GM12878 (cell line): ENCODE measurements at regions not wholly inside any gene's neighbourhood (a gene's known extent, or its start where the extent isn't known, plus 50 kb on each side); places are given as distances from the start of the nearest gene placed in this dataset.

Source experiments
- ATAC-seq: fragments of 200-7000 bp; cut with Tn5 transposase; 3 replicates; pipeline ENCODE4 v1.9.1; 2020; ENCODE audit warnings: mild to moderate bottlenecking, moderate library complexity
- BruUV-seq: library from RNA; stranded (reverse); fragments of 400-500 nt; replicated peaks from 2 replicates; lab custom pipeline; 2021; lab: Mats Ljungman, UMichigan
- CTCF ChIA-PET: fragments of 300-600 bp; sonication (Branson Sonifier 250); formaldehyde crosslinking; extraction: SDS; loops from one replicate; lab custom pipeline; 2021; ENCODE audit warnings: inconsistent platforms; lab: Yijun Ruan, JAX
- POLR2A ChIA-PET: fragments of 350-600 bp; formaldehyde crosslinking; extraction: SDS; loops from one replicate; lab custom pipeline; 2021; ENCODE audit warnings: inconsistent platforms; lab: Charles Lee
- RAD21 ChIA-PET: fragments of 300-600 bp; sonication (Branson Sonifier 250); formaldehyde crosslinking; loops from one replicate; lab custom pipeline; 2023; ENCODE audit warnings: antibody characterized with exemption; ENCODE audit not compliant: unreplicated experiment; lab: Charles Lee
- SMC1A ChIA-PET: fragments of 300-600 bp; sonication (Branson Sonifier 250); formaldehyde crosslinking; loops from one replicate; lab custom pipeline; 2023; ENCODE audit not compliant: unreplicated experiment, uncharacterized antibody; lab: Charles Lee
- DNase-seq: peaks from one replicate; pipeline ENCODE4 v3.0.0-alpha.2; 2011; ENCODE audit warnings: low read depth, low spot score
- FAIRE-seq: peaks from 3 replicates; lab custom pipeline; 2011; peaks lifted over from hg19 to GRCh38; lab: Jason Lieb, UNC
- H2AFZ ChIP-seq: 2 replicates; pipeline ENCODE4 v1.6.0; 2011; ENCODE audit warnings: low read depth, low read length, control low read depth; ENCODE audit not compliant: control insufficient read depth
- H3K27ac ChIP-seq: 2 replicates; pipeline ENCODE4 v1.5.1; 2011; ENCODE audit warnings: control low read depth; ENCODE audit not compliant: control insufficient read depth, insufficient read depth
- H3K27me3 ChIP-seq, 2 experiments: replicated peaks in 1 of 2; 2 replicates each; pipeline versions ENCODE4 v1.6.0 to v1.6.1; 2011; ENCODE audit warnings: low read length in 1 of 2; ENCODE audit not compliant: control insufficient read depth in 2 of 2, insufficient read depth in 2 of 2
- H3K36me3 ChIP-seq, 2 experiments: 2 replicates each; pipeline ENCODE4 v1.5.1; 2011; ENCODE audit warnings: low read length in 1 of 2; ENCODE audit not compliant: control insufficient read depth in 2 of 2, insufficient read depth in 2 of 2
- H3K4me1 ChIP-seq: 2 replicates; pipeline ENCODE4 v1.6.1; 2011; ENCODE audit warnings: mild to moderate bottlenecking, low read length, moderate library complexity, mixed read lengths; ENCODE audit not compliant: control insufficient read depth, insufficient read depth
- H3K4me2 ChIP-seq: 2 replicates; pipeline ENCODE4 v1.6.0; 2011; ENCODE audit warnings: control low read depth; ENCODE audit not compliant: control insufficient read depth, insufficient read depth
- H3K4me3 ChIP-seq: fragments of 200-600 bp; sonication (generic); 2 replicates; pipeline ENCODE4 v1.5.1; 2016
- H3K79me2 ChIP-seq: 2 replicates; pipeline ENCODE4 v1.6.0; 2011; ENCODE audit warnings: low read length; ENCODE audit not compliant: control insufficient read depth, insufficient read depth
- H3K9ac ChIP-seq: 2 replicates; pipeline ENCODE4 v1.8.0; 2011; ENCODE audit warnings: low read length, control low read depth, mixed read lengths; ENCODE audit not compliant: control insufficient read depth, insufficient read depth
- H3K9me3 ChIP-seq: replicated peaks from 3 replicates; pipeline ENCODE4 v1.5.1; 2011; ENCODE audit warnings: mild to moderate bottlenecking, low read length; ENCODE audit not compliant: control insufficient read depth, insufficient read depth
- H4K20me1 ChIP-seq: 2 replicates; pipeline ENCODE4 v1.6.0; 2011; ENCODE audit not compliant: control insufficient read depth, insufficient read depth
- CBX3 ChIP-seq: fragments of 200-600 bp; sonication (generic); IDR thresholded peaks from 2 replicates; pipeline ENCODE4 v1.6.1; 2016; ENCODE audit warnings: low read depth, borderline replicate concordance
- JUND ChIP-seq: IDR thresholded peaks from 2 replicates; pipeline ENCODE4 v1.6.1; 2012; ENCODE audit warnings: low read depth, mild to moderate bottlenecking, low read length, improper control_type of control experiment, moderate library complexity
- KAT2A ChIP-seq: conservative IDR thresholded peaks from 2 replicates; pipeline ENCODE4 v1.6.1; 2011; ENCODE audit warnings: low read depth, low read length; ENCODE audit not compliant: control insufficient read depth
- MEF2A ChIP-seq: IDR thresholded peaks from 2 replicates; pipeline ENCODE4 v1.6.1; 2011; ENCODE audit warnings: low read depth, mild to moderate bottlenecking, low read length, moderate library complexity; ENCODE audit not compliant: insufficient read depth
- SRF ChIP-seq, 2 experiments: IDR thresholded peaks; 2 replicates each; pipeline ENCODE4 v1.6.1; 2011; ENCODE audit warnings: low read depth in 2 of 2, low read length in 2 of 2, mild to moderate bottlenecking in 1 of 2, moderate library complexity in 1 of 2
- ZNF622 ChIP-seq: fragments of 450-650 bp; IDR thresholded peaks from 2 replicates; pipeline ENCODE4 v1.6.1; 2017; ENCODE audit warnings: mild to moderate bottlenecking, inconsistent platforms
- WGBS: methylation state at CpG from one replicate; pipeline ENCODE4 v1.1.6; 2016; ENCODE audit warnings: low lambda C conversion rate; ENCODE audit not compliant: insufficient replicate concordance, insufficient coverage; ENCODE audit errors: missing lambda C conversion rate; 5-methylcytosine and 5-hydroxymethylcytosine counted together
- in situ Hi-C: fragments of 300-500 bp; cut with MboI; formaldehyde crosslinking; loops from 9 replicates; pipeline ENCODE4 v1.14.3; 2018; ENCODE audit warnings: mixed read lengths
- intact Hi-C: fragments of 100-400 bp; cut with micrococcal nuclease; formaldehyde crosslinking; loops from one replicate; pipeline ENCODE4 v1.14.2; 2022; ENCODE audit not compliant: unreplicated experiment
- TF ChIP-seq, protein P1 (sequence below): fragments of 450-650 bp; formaldehyde crosslinking; IDR thresholded peaks from 2 replicates; pipeline ENCODE4 v1.4.0; 2020; ENCODE audit warnings: mild to moderate bottlenecking, moderate library complexity
- TF ChIP-seq, protein P2 (sequence below): fragments of 450-650 bp; IDR thresholded peaks from 2 replicates; pipeline ENCODE4 v1.6.1; 2017; ENCODE audit warnings: mild to moderate bottlenecking, moderate library complexity
- TF ChIP-seq, protein P3 (sequence below): IDR thresholded peaks from 2 replicates; pipeline ENCODE4 v1.6.1; 2011; ENCODE audit warnings: borderline replicate concordance, low read depth, mild to moderate bottlenecking, moderate library complexity, low read length; ENCODE audit not compliant: insufficient read depth, poor library complexity, severe bottlenecking
- TF ChIP-seq, protein P4 (sequence below): fragments of 150-350 bp; IDR thresholded peaks from 2 replicates; pipeline ENCODE4 v1.6.1; 2016; ENCODE audit warnings: low read depth, low read length

DNA sequence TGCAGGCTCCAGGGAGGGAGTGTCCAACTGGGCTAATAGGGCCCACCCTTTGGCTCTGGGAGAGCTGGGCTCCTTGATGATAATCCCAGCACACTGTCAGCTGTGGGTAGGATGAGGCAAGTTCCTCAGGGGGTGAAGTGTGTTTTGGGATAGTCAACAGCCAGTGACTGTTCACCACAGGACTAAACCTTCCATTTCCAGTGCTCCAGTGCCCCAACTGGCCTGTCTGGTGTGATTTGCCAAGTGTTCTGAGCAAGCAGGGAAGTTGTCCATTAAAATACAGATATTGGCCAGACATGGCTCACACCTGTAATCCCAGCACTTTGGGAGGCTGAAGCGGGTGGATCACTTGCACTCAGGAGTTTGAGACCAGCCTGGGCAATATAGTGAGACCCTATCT lies 150.9 kb downstream of the TM9SF2 start (continued):
- TF ChIP-seq JUND: no peak
- TF ChIP-seq, protein P1, sequence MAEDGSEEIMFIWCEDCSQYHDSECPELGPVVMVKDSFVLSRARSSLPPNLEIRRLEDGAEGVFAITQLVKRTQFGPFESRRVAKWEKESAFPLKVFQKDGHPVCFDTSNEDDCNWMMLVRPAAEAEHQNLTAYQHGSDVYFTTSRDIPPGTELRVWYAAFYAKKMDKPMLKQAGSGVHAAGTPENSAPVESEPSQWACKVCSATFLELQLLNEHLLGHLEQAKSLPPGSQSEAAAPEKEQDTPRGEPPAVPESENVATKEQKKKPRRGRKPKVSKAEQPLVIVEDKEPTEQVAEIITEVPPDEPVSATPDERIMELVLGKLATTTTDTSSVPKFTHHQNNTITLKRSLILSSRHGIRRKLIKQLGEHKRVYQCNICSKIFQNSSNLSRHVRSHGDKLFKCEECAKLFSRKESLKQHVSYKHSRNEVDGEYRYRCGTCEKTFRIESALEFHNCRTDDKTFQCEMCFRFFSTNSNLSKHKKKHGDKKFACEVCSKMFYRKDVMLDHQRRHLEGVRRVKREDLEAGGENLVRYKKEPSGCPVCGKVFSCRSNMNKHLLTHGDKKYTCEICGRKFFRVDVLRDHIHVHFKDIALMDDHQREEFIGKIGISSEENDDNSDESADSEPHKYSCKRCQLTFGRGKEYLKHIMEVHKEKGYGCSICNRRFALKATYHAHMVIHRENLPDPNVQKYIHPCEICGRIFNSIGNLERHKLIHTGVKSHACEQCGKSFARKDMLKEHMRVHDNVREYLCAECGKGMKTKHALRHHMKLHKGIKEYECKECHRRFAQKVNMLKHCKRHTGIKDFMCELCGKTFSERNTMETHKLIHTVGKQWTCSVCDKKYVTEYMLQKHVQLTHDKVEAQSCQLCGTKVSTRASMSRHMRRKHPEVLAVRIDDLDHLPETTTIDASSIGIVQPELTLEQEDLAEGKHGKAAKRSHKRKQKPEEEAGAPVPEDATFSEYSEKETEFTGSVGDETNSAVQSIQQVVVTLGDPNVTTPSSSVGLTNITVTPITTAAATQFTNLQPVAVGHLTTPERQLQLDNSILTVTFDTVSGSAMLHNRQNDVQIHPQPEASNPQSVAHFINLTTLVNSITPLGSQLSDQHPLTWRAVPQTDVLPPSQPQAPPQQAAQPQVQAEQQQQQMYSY: no peak
- no peak for TF ChIP-seq CBX3
- TF ChIP-seq ZNF622: no peak
- TF ChIP-seq MEF2A: no peak
- TF ChIP-seq KAT2A: no peak

- POLR2A ChIA-PET: no interaction called here
- no peak overlapping the region for H3K4me3 ChIP-seq
- no peak for DNase-seq
- no peaks in the 10 kb centered on the region for H3K9me3 ChIP-seq
- H3K27ac ChIP-seq: no peak overlapping the region
- WGBS: 78% methylated on average over 5 of the region's 5 CpGs
- no peak for ATAC-seq
- no peak overlapping the region for H3K4me2 ChIP-seq
- SMC1A ChIA-PET: no interaction called here
- H3K79me2 ChIP-seq: no peaks in the 10 kb centered on the region
- no peak overlapping the region for H2AFZ ChIP-seq
- BruUV-seq: no TSS peak
- H4K20me1 ChIP-seq: no peaks in the 10 kb centered on the region
- H3K36me3 ChIP-seq: no peaks in the 10 kb centered on the region
- H3K27me3 ChIP-seq: no peaks in the 10 kb centered on the region
- FAIRE-seq: no peak
- CTCF ChIA-PET: interaction anchor here (0.6 kb wide), 1 partner anchor 207 kb away, joined by 3 read pairs; no protein-coding TSS in a partner anchor
- RAD21 ChIA-PET: no interaction called here
- intact Hi-C loops (loop anchor here (5.0 to 10.0 kb wide), 2 partner anchors 384 to 894 kb away; no protein-coding TSS in a partner anchor), in situ Hi-C loops (loop anchor here (10.0 kb wide), 2 partner anchors 584 to 1474 kb away; no protein-coding TSS in a partner anchor)
- H3K4me1 ChIP-seq: no peaks in the 10 kb centered on the region; the same call in 1 of the 2 replicates
- no peak overlapping the region for H3K9ac ChIP-seq
- TF ChIP-seq, protein P2, sequence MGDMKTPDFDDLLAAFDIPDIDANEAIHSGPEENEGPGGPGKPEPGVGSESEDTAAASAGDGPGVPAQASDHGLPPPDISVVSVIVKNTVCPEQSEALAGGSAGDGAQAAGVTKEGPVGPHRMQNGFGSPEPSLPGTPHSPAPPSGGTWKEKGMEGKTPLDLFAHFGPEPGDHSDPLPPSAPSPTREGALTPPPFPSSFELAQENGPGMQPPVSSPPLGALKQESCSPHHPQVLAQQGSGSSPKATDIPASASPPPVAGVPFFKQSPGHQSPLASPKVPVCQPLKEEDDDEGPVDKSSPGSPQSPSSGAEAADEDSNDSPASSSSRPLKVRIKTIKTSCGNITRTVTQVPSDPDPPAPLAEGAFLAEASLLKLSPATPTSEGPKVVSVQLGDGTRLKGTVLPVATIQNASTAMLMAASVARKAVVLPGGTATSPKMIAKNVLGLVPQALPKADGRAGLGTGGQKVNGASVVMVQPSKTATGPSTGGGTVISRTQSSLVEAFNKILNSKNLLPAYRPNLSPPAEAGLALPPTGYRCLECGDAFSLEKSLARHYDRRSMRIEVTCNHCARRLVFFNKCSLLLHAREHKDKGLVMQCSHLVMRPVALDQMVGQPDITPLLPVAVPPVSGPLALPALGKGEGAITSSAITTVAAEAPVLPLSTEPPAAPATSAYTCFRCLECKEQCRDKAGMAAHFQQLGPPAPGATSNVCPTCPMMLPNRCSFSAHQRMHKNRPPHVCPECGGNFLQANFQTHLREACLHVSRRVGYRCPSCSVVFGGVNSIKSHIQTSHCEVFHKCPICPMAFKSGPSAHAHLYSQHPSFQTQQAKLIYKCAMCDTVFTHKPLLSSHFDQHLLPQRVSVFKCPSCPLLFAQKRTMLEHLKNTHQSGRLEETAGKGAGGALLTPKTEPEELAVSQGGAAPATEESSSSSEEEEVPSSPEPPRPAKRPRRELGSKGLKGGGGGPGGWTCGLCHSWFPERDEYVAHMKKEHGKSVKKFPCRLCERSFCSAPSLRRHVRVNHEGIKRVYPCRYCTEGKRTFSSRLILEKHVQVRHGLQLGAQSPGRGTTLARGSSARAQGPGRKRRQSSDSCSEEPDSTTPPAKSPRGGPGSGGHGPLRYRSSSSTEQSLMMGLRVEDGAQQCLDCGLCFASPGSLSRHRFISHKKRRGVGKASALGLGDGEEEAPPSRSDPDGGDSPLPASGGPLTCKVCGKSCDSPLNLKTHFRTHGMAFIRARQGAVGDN: no peak
- TF ChIP-seq, protein P3, sequence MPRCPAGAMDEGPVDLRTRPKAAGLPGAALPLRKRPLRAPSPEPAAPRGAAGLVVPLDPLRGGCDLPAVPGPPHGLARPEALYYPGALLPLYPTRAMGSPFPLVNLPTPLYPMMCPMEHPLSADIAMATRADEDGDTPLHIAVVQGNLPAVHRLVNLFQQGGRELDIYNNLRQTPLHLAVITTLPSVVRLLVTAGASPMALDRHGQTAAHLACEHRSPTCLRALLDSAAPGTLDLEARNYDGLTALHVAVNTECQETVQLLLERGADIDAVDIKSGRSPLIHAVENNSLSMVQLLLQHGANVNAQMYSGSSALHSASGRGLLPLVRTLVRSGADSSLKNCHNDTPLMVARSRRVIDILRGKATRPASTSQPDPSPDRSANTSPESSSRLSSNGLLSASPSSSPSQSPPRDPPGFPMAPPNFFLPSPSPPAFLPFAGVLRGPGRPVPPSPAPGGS: no peak
- TF ChIP-seq, protein P4, sequence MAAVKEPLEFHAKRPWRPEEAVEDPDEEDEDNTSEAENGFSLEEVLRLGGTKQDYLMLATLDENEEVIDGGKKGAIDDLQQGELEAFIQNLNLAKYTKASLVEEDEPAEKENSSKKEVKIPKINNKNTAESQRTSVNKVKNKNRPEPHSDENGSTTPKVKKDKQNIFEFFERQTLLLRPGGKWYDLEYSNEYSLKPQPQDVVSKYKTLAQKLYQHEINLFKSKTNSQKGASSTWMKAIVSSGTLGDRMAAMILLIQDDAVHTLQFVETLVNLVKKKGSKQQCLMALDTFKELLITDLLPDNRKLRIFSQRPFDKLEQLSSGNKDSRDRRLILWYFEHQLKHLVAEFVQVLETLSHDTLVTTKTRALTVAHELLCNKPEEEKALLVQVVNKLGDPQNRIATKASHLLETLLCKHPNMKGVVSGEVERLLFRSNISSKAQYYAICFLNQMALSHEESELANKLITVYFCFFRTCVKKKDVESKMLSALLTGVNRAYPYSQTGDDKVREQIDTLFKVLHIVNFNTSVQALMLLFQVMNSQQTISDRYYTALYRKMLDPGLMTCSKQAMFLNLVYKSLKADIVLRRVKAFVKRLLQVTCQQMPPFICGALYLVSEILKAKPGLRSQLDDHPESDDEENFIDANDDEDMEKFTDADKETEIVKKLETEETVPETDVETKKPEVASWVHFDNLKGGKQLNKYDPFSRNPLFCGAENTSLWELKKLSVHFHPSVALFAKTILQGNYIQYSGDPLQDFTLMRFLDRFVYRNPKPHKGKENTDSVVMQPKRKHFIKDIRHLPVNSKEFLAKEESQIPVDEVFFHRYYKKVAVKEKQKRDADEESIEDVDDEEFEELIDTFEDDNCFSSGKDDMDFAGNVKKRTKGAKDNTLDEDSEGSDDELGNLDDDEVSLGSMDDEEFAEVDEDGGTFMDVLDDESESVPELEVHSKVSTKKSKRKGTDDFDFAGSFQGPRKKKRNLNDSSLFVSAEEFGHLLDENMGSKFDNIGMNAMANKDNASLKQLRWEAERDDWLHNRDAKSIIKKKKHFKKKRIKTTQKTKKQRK: no peak
- no peak for TF ChIP-seq SRF (IDR thresholded peaks at IDR 0.05; ENCODE audit: low read depth in 2 of 2, low read length in 2 of 2)
Observed at GRCh38 chr13:99651016-99651415, 149.7 kb downstream of the TM9SF2 start.
